ENCODE measurements at regions not wholly inside any gene's neighbourhood (a gene's known extent, or its start where the extent isn't known, plus 50 kb on each side); places are given as distances from the start of the nearest gene placed in this dataset.

DNA sequence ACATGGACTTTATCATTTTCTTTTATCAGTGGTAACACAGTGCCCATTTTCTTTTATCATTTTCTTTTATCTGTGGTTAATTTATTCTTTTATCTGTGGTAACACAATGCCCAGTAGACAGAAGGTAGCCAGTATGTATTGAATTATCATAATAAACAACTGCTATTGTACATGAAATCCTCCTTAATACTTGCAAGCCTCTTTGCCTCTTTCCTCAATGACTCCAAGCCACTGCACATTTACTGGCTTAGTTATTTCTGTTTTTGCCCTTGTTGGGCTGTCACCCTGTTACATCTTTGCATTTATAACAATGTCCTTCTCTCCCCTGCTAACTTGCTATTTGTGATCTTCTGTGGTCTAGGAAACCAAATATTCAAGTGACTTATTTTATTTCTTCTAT lies 345.0 kb downstream of the ATP23 start:
- TF ChIP-seq EZH2 (IDR thresholded peaks at IDR 0.05; ENCODE audit: low read length, unreplicated experiment) (no peak), EZH2phosphoT487 (IDR thresholded peaks at IDR 0.05; ENCODE audit: borderline replicate concordance, low read length) (no peak)
- TF ChIP-seq, protein P1, sequence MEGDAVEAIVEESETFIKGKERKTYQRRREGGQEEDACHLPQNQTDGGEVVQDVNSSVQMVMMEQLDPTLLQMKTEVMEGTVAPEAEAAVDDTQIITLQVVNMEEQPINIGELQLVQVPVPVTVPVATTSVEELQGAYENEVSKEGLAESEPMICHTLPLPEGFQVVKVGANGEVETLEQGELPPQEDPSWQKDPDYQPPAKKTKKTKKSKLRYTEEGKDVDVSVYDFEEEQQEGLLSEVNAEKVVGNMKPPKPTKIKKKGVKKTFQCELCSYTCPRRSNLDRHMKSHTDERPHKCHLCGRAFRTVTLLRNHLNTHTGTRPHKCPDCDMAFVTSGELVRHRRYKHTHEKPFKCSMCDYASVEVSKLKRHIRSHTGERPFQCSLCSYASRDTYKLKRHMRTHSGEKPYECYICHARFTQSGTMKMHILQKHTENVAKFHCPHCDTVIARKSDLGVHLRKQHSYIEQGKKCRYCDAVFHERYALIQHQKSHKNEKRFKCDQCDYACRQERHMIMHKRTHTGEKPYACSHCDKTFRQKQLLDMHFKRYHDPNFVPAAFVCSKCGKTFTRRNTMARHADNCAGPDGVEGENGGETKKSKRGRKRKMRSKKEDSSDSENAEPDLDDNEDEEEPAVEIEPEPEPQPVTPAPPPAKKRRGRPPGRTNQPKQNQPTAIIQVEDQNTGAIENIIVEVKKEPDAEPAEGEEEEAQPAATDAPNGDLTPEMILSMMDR (conservative IDR thresholded peaks at IDR 0.05; ENCODE audit: low read depth, low read length) = no peak
